CD4-positive, alpha-beta T cell treated with Interleukin-15 for 4 hours (primary cell): ENCODE measurements at regions not wholly inside any gene's neighbourhood (a gene's known extent, or its start where the extent isn't known, plus 50 kb on each side); places are given as distances from the start of the nearest gene placed in this dataset.
"Not testable (repeated sequence)": the region's sequence is repeated elsewhere in the genome, so short reads cannot be mapped to it uniquely, and the experiment has no call there.

Source experiments
- DNase-seq: peaks from one replicate; pipeline ENCODE4 v3.0.0-alpha.2; 2020; ENCODE audit warnings: low spot score

DNA sequence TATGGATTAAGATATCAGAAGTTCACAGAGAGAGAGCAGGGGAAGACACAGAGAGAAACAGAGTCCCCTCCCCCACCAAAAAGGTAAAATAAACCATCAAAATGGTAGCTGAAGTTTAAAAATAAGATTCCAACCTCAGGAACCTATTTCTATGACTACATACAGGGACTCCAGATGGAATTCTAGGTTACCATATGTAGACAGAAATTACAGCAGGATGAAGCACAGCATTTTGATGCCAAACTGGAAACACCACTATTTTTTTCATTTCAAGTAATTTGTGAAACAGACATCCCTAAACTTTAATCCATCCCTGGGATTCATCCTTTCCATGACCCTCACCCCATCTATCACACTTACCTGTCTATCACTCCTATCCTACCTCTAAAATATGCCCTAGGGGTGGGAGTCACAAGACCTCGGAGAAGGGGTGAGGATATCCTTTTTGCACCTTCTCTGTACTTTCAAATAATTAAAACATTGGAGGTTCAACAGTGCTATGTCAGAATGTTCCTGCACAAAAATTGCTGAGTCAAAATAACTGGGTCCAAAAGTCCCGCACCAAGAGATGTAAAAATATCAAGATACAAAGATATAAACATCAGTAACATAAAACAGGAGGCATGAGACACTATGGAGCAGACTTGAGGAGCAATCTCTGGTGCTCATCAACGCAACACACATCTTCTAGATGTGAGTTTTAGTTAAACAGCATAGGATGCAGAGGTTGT is 344.5 kb upstream of the RASGEF1B start:
- no peak for DNase-seq

DNA sequence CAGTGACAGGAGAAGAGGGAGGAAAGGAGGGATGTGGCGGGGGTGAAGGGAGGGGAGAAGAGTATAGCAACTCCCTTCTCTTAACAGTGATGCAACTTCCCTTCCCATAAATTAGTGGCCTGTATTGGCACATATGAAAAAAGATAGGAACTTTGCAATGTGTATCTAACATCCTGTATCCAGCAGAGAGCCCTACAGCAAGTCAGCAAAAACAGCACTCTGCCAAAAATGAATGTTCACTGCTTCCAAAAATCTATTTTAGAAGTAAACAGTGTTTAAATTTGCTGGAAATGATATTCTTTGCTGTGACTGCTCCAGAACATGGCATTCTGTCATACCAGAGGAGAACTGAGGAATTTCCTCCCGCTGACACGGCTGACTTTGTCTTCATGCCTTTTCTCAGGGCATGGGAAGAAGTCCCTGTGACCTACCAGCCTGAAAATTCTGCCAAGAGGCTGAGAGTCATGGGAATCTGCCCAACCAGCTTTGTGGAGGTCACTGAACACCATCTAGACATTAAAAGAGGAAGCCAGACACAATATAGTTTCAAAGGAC is 343.4 kb upstream of the RASGEF1B start:
- no peak for DNase-seq

DNA sequence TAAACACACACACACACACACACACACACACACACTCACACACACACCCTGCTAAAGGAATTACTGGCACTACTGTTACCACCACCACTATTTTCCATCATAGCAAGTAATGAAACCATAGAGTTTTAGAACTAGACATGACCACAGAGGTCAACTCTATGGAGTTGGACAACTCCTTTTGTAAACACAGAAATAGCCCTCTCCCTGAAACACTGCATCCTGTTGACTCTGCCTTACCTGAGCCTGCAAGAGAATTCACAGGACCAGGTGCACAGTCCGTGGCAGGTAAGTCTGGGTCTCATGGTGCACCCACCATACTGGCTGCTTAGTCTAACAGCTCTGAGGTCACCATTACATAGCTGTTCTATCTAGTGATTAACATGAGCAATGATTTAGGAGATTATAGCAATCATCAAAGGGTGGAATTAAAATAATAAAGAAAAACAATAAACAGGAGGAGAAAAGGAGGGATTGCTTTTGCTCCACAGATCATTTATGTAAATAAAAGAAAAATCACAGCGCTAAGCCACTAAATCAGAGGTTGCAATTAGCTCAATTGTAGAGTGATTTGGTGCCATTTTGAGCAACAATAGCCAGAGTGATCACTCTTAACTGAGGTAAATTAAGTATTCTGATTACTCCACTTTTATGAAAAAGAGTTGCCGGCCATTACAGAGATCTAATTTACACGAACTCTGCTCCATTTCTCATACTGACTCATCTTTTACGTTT is 340.0 kb upstream of the RASGEF1B start:
- no peak for DNase-seq

DNA sequence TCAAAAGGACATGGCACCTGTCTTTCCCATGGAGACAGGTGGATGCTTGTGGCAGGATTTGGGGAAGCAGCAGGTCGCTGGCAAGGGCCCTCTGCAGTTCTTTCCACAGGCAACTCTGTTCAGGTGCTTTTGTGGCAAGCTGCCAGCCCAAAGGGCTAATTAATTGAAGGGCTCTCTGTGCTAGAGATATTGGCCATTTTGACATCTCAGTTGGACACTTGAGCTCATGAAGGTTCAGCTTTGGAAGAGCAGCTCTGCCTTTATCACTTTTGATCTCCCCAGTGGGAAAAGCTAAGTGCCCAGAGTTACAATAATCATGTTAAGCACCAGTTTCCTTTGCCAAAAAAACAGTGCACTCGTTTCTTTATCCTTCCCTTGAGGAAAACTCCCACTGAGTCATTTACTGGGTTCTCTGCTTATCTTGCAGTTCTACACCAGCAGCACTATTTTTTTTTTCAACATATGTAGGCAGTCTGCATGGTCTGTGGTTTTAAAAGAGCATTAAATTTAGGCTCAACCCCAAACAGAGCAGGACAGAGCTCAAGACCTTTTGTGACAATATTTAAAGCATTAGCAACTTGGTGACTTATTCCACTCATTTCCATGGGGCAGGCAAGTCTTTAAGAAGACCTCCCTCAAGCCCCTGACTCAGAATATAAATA is 336.4 kb upstream of the RASGEF1B start:
- no peak for DNase-seq

DNA sequence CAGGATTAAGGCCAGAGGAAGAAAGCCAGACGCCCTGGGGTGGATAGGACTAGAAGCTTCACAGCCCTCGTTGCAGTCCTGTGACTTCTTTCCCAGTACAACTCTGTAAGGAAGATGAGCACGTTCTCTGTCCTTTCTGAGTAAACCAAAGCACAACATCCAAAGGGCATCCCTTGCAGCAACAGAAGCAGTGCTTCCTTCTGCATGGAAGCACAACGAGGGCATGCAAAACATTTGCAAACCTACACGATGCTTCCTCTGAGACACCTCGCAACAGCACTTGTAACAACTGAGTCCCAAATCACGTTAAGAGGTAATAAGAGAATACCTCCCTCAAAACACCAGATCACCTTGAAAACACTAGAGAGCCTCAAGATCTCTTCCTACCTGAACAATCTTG is 335.7 kb upstream of the RASGEF1B start:
- DNase-seq = no peak

DNA sequence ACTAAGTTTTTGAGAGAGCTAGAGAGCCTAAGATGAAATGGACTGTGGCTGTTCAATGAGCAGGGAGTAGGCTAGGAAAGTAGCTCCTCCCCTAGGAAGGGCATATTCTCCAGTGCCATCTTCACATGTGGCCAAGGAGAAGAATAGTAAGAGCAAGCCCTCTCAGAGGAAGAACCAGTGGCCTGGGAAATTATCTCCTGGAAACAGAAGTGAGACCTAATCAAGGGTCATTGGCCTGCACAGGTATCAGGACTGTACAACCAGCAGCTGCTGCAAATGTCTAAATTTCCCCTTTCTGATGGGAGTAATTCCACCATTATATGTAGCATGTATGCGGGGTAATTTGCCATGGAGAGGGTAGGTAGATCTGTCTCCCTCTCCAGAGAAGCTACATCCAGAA is 334.8 kb upstream of the RASGEF1B start:
- no peak for DNase-seq

DNA sequence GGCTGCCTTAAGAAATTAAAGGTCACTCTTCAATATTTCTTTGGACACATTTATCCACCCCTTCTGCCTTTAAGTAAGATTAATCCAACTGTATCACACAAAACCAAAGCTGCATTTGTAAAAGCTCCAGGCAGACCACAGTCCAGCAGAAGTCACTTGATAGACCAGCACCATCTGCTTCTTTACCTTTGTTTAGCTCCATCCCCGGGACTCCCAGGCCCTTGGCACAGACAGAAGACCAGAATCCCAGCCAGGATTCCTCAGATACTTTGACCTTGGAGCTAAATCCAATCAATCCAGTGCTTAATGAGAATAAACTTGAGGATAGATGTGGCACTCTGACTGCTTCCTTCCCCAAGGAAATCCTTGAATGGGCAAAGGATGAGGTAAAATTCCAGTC is 333.1 kb upstream of the RASGEF1B start:
- no peak for DNase-seq

DNA sequence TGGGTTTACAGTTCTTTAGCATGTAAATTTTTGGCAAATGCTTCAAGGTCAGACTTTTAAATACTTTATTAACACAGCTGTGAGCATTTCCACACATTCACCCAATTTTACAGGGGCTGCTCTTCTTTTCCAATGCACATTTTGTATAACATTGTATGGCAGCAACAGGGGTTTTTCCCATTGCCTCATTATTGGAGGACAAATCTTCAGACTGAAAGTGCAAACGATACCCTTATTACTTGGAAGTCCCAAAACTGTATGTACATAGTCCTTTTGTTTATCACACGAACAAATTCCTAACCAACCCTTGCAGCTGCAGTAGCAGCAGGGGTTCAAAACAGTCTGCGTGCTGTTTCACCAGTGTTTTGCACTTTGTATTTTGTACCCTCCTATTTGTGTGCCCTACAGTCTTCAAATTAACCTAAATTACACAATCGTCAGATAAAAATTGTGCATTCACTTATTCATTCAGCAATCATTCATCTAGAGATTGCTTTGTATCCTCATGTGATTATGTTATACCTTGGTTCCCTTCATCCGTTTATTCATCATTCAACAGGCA is 330.7 kb upstream of the RASGEF1B start:
- DNase-seq = no peak

DNA sequence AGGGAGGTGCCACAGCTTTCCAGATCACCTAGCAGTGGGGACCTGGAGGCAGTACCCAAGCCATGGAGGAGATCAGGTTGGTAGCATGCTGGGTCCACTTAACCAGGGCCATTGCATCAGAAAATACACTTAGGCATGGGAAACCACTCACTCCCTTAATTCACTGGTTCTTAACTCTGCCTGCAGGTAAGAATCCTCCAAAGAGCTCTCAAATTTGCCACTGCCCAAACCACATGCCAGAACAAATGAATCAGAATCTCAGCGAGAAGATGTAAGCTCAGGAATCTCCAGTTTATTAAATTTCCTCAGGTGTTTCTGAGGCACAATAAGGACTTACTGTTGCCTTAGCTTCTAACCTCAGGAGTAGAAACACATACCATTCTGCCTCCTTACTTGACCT is 327.7 kb upstream of the RASGEF1B start:
- no peak for DNase-seq

DNA sequence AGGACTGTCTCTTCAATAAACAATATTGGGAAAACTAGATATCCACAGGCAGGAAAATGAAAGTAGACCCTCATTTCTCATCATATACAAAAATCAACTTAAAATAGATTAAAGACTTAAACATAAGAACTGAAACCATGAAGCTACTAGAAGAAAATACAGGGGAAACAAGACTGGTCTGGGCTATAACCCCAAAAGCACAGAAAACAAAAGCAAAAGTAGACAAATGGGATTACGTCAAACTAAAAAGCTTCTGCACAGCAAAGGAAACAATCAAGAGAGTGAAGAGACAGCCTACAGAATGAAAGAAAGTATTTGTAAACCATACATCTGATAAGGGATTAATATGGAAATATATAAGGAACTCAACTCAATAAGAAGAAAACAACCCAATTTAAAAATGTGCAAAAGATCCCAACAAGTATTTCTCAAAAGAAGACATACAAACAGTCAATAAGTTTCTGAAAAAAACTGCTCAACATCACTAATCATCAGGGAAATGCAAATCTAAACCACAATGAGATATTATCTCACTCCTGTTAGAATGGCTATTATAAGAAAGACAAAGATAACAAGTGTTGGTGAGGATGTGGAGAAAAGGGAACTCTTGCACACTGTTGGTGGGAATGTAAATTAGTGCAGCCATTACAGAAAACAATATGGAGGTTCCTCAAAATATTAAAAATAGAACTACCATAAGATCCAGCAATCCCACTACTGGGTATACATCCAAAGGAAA is 325.3 kb upstream of the RASGEF1B start:
- DNase-seq = peak; percentile 0

DNA sequence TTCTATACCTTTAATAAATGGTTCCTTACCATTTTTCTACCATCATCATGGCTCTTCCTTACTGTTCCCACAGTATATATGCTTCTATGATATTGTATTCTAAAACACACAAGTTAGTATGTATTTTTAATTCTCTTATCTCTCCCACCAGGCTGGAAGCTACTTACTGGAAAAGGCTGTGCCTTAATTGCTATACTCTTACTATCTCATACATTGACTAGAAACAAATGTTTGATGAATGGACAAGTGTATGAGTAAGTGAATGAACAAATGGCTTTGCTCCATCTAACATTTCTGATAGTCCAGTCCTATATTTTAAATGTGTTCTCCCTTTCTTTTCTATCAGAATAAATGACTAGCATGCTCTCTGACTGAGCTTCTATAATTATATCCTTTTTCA is 320.8 kb upstream of the RASGEF1B start:
- DNase-seq = no peak

DNA sequence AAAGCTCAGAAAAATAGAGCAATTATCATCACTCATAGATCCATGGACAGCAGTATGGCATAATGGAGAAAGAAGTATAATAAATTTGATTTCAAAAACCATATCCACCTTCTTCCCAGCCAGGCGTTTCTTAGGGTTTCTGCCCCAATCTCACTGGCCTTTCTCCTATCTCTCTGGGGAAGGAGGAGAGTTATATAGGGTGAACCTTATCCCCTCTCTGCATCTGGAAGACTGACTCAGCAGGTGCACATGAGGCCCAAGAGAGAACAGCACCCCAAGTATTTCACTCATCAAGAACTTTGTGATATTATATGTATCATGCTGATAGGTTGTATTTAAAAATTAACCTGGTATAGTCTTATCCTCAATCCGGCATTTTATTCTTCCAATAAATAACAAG is 318.8 kb upstream of the RASGEF1B start:
- DNase-seq = no peak

DNA sequence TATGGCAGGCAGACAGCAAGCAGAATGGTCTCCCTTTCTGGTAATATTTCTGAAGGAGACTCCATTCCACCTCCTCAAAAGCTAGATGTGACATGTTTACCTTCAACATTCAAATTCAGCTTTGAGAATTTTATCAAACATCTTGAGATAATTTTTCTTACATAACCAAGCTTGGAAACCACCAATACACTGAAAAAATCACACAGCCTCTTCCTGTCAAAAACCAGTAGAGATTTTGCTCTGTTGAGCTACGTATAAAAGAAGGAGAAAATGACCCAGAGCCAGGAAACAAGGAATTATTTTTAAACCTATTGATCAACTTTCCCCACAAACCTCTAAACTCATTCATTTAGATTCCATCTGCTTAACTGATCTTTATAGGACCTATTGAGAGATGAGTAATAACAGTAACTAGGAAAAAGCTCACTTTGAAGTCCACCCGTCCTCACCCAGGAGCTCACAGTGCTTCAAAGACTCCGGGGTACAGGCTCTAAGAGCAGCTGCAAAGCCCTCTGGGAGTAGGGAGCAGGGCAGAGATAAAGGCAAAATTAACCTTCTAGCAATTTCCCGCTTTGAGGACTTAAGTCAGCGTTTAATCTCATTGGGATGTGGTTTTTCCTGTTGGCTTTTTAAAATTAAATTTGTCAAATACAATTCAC is 318.2 kb upstream of the RASGEF1B start:
- DNase-seq = no peak

DNA sequence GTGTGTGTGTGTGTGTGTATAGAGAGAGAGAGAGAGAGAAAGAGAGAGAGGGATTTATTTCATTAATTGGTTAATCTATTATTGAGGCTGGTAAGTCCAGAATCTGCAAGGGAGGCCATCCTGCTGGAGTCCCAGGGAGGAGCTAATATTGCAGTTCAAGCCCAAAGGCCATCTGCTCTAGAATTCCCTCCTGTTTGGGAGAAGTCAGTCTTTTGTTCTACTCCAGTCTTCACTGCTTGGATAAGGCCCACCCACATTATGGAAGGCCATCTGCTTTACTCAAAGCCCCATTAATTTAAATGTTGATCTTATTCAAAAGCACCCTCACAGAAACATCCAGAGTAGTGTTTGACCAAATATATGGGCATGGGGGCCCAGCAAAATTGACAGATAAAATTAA is 317.5 kb upstream of the RASGEF1B start:
- no peak for DNase-seq

DNA sequence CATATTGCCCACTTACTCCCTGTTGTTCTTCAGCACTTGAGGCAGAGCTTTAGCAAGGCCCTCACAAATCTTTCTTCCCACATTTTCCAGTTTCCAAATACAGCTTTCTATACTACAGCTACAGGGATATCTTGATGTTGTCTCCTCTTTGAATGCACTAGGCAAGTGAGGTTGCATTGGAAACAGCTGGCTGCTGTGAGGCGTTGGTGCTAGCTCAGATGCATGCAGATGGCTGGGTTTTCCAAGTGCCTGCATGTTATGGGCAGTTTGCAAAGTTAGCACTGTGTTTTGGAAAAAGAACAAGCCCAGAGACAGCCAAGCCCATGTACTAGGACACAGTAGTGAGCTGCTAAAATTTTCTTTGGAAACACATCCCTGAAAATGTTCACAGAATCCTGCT is 315.1 kb upstream of the RASGEF1B start:
- DNase-seq = no peak

DNA sequence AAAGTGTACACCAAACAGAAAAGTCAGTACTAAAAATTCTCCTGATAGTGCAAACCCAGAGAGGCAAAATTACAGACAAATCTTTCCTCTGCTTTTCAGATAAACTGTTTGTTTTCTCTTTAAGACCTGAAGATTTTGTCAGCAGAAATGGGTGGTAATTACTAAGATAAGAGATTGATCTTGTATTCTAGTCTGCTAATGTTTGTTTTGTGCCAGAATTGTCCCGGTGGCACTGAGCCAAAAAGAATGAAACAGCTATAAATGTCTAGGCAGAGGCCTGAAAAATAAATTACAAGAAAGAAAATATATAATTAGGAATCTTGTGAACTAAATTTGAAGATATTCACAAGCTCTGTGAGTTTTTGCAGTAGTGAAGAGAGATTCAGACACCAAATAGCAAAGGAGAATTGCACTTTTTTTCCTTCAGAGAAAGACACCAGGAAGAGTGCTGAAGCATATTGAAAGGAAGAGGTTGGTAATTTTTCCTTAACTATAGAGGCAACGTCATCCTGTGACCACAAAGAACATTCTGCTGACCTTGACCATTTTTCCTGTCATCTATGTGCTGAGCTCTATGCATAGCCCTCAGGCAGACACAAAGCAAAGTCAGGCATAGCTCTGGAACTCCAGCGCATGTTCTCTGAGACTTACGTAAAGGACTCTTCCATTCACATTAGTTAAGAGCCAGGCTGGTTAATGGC is 314.5 kb upstream of the RASGEF1B start:
- DNase-seq = no peak

DNA sequence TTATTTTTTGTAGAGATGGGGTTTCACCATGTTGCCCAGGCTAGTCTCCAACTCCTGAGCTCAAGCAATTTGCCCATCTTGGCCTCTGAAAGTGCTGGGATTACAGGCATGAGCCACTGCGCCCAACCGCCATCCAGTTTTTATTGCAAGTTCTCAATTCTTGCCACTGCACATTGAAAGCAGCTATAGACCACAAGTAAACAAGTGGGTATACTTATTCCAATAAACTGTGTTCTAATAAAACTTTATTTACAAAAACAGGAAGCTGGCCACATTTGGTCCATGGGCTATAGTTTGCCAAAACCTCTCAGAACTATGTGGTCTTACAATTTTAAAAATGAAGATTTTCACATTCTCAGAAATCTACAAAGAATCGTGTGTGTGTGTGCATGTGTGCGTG is 313.6 kb upstream of the RASGEF1B start:
- no peak for DNase-seq

DNA sequence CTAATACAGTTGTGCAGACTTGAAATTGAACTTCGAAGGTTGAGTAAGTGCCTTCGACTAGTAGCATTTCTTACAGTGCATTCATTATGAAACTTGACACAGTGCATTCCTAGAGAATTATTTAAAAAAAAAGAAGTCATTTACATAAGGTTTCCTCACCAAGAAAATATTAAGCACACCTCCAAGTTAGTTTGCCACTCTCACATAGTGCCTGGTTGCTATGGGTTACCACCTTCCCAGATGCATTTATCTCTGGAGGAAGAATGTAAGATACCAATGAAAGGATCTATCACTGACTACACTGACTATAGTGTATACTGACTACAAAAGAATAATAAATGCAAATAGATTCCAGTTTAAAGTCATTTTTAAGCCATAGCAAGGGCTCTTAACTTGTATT is 311.9 kb upstream of the RASGEF1B start:
- no peak for DNase-seq

DNA sequence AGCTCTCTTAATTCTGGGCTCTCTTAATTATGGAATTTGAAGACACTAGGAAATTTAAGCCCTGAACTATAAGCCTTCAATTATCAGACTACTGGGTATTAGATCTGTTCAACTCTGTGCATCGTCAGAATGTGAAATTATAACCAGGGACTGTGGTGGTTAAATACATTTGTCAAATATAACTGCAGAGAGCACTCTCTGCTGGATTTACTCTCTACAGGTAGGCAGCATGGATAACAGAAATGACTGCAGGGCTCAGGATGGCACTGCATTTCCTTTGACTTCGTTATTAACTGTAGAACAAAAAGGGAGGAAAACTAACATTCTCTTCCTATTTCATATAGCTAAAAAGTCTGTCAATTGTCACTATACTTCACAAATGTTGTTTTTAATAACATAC is 310.1 kb upstream of the RASGEF1B start:
- no peak for DNase-seq

DNA sequence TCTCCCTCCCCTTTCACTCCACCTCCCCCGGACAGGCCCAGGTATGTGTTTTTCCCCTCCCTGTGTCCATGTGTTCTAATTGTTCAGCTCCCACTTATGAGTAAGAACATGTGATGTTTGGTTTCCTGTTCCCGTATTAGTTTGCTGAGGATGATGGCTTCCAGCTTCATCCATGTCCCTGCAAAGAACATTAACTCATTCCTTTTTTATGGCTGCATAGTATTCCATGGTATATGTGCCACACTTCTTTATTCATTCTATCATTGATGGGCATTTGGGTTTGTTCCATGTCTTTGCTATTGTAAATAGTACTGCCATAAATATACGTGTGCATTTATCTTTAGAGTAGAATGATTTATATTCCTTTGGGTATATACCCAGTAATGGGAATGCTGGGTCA is 306.0 kb upstream of the RASGEF1B start:
- DNase-seq = not testable (repeated sequence)

DNA sequence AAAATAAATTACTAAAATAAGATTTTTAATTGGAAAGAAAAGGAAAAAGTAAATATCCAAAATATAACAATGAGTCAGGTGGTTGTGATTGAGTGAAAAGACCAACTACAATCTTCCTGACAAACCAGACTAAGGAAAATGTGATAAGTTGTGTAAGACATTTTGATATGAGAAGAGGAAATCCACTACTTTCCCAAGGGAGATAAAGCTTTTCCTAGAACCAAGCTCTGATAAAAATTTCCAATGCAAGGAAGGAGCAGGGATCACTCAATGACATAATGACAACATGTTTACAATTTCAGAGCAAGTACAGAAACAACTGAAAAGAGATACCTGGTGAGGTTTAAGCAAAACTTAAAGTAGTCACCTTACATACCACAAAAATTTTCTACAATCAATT is 305.1 kb upstream of the RASGEF1B start:
- DNase-seq = no peak
